Endothelial cell (in vitro differentiated cells): ENCODE measurements at regions not wholly inside any gene's neighbourhood (a gene's known extent, or its start where the extent isn't known, plus 50 kb on each side); places are given as distances from the start of the nearest gene placed in this dataset.
"Not testable (repeated sequence)": the region's sequence is repeated elsewhere in the genome, so short reads cannot be mapped to it uniquely, and the experiment has no call there.

ENCODE experiments used
- DNase-seq: peaks from one replicate; pipeline ENCODE4 v3.0.0; 2021; ENCODE audit warnings: low spot score
- H3K27ac Mint-ChIP-seq: one replicate; pipeline ENCODE4 v1.8.0; 2021; ENCODE audit warnings: mixed read lengths, inconsistent platforms; ENCODE audit not compliant: unreplicated experiment
- H3K27me3 Mint-ChIP-seq: one replicate; pipeline ENCODE4 v1.8.0; 2021; ENCODE audit warnings: mild to moderate bottlenecking, moderate library complexity, mixed read lengths, inconsistent platforms; ENCODE audit not compliant: unreplicated experiment
- H3K36me3 Mint-ChIP-seq: one replicate; pipeline ENCODE4 v1.8.0; 2021; ENCODE audit warnings: mild to moderate bottlenecking, low read depth, mixed read lengths, inconsistent platforms; ENCODE audit not compliant: unreplicated experiment
- H3K4me1 Mint-ChIP-seq: one replicate; pipeline ENCODE4 v1.8.0; 2021; ENCODE audit warnings: mild to moderate bottlenecking, mixed read lengths, inconsistent platforms; ENCODE audit not compliant: unreplicated experiment
- H3K4me3 Mint-ChIP-seq: one replicate; pipeline ENCODE4 v1.8.0; 2021; ENCODE audit warnings: mild to moderate bottlenecking, mixed read lengths, inconsistent platforms; ENCODE audit not compliant: unreplicated experiment
- H3K9me3 Mint-ChIP-seq: one replicate; pipeline ENCODE4 v1.8.0; 2021; ENCODE audit warnings: mixed read lengths, inconsistent platforms; ENCODE audit not compliant: unreplicated experiment
- CTCF ChIP-seq: fragments of 200-600 bp; sonication (generic); IDR thresholded peaks from one replicate; pipeline ENCODE4 v1.5.0; 2021; ENCODE audit warnings: antibody characterized with exemption; ENCODE audit not compliant: unreplicated experiment

GRCh38 chr2:51790854-51791253 lies 758.9 kb upstream of the NRXN1 start:
- Mint-ChIP-seq H3K4me1 (peaks cover 13% of the 10 kb centered on the region), H3K4me3 (no peak overlapping the region), H3K27me3 (no peaks in the 10 kb centered on the region), H3K9me3 (no peaks in the 10 kb centered on the region), H3K36me3 (no peaks in the 10 kb centered on the region), H3K27ac (no peak overlapping the region)
- TF ChIP-seq CTCF: no peak
- DNase-seq: no peak

GRCh38 chr2:51789918-51790317 lies 758.0 kb upstream of the NRXN1 start:
- Mint-ChIP-seq H3K36me3 (no peaks in the 10 kb centered on the region), H3K27me3 (no peaks in the 10 kb centered on the region), H3K4me3 (no peak overlapping the region), H3K27ac (no peak overlapping the region), H3K4me1 (peaks cover 7% of the 10 kb centered on the region), H3K9me3 (no peaks in the 10 kb centered on the region)
- no peak for TF ChIP-seq CTCF
- no peak for DNase-seq

- no peak for TF ChIP-seq CTCF
- H3K4me3 Mint-ChIP-seq: no peak overlapping the region
- no peak overlapping the region for H3K27ac Mint-ChIP-seq
- no peaks in the 10 kb centered on the region for H3K9me3 Mint-ChIP-seq
- no peak for DNase-seq
- no peaks in the 10 kb centered on the region for H3K4me1 Mint-ChIP-seq
- no peaks in the 10 kb centered on the region for H3K36me3 Mint-ChIP-seq
- peaks cover 4% of the 10 kb centered on the region for H3K27me3 Mint-ChIP-seq
These were observed 751.2 kb upstream of the NRXN1 start for GRCh38 chr2:51782921-51783765.

GRCh38 chr2:51781691-51782090 lies 749.8 kb upstream of the NRXN1 start:
- Mint-ChIP-seq H3K4me3 (no peak overlapping the region), H3K4me1 (no peaks in the 10 kb centered on the region), H3K27me3 (peaks cover 4% of the 10 kb centered on the region), H3K9me3 (no peaks in the 10 kb centered on the region), H3K27ac (no peak overlapping the region), H3K36me3 (no peaks in the 10 kb centered on the region)
- no peak for DNase-seq
- TF ChIP-seq CTCF: no peak

- no peak for DNase-seq
- H3K27ac Mint-ChIP-seq: no peak overlapping the region
- H3K4me3 Mint-ChIP-seq: no peak overlapping the region
- no peak for TF ChIP-seq CTCF
- no peaks in the 10 kb centered on the region for H3K36me3 Mint-ChIP-seq
- peaks cover 4% of the 10 kb centered on the region for H3K27me3 Mint-ChIP-seq
- no peaks in the 10 kb centered on the region for H3K9me3 Mint-ChIP-seq
- H3K4me1 Mint-ChIP-seq: no peaks in the 10 kb centered on the region
These were observed 748.4 kb upstream of the NRXN1 start for GRCh38 chr2:51780353-51780752.

- H3K27ac Mint-ChIP-seq, DNase-seq, H3K9me3 Mint-ChIP-seq, H3K27me3 Mint-ChIP-seq, H3K4me1 Mint-ChIP-seq, H3K4me3 Mint-ChIP-seq, H3K36me3 Mint-ChIP-seq: not testable (repeated sequence)
These were observed 747.8 kb upstream of the NRXN1 start for GRCh38 chr2:51779723-51780122.
